ENCODE measurements at regions not wholly inside any gene's neighbourhood (a gene's known extent, or its start where the extent isn't known, plus 50 kb on each side); places are given as distances from the start of the nearest gene placed in this dataset.
A peak's percentile ranks its signal among the peaks of the same experiment; 100 is the strongest.
"Not testable (repeated sequence)": the region's sequence is repeated elsewhere in the genome, so short reads cannot be mapped to it uniquely, and the experiment has no call there.

DNA sequence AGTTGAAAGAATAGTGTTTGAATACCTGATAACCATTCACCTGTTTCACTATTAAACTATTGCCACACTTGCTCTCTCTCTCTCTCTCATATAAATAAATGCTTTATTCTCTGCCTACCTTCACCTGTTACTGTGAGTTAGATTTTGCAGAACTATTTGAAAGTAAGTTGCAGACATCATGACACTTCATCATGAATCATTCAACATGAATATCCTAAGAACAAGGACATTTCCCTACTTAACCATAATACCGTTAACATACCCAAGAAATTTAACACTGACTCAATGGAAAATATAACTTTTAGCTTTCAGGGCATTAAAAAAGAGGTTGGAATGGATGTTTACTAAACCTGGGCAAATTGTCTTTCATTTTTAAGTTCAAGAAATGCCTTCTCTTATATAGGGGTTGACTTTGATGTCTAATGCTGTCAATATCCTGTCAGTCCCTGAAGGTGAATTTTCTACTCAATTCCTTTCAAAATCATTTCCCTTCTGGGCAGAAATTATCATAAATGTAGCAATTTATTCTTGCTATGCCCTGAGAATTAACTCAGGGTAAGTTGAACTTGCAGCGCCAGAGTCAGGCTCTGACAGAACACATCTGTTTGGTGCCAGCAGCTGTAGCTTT is 582.6 kb upstream of the TLE4 start:
- no peak overlapping the region for H3K27ac ChIP-seq
- in situ Hi-C loops (cut with MboI; ENCODE audit: low pct_unique_long_range_greater_than_20kb in 2 of 9, low sequenced_read_pairs in 9 of 9, unreplicated experiment in 9 of 9) = no loop called here
- H3K4me1 ChIP-seq (replicated peaks in 1 of 2) = no peaks in the 10 kb centered on the region
- WGBS, 10 experiments = 56 to 100% (median 78%) methylated on average over 1 to 2 of the region's 2 CpGs; no CpG with 5 or more reads in 2 of the 10 experiments
- ATAC-seq (replicated peaks in 6 of 8) = no peak
- no peak overlapping the region for H3K4me3 ChIP-seq

DNA sequence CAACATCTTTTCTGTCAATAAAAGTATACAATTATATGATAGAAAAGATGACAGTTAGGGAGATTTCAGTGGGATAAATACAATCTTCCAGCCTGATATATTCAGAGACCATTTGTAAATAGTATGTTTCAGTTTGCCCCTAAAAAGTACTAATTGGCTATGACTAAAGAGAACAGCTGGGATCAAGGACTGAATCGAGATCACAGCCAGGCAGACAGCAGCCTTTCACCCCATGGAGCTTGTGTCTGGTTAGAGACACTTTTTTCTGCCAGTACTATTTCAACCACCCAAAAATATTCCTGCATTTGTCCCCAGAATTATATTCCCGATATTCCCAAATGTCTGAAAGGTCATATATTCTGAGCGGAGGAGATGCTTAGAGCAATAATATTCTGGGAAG is 577.3 kb upstream of the TLE4 start:
- 0 to 94% (median 67%) methylated on average over 1 to 3 of the region's 3 CpGs; no CpG with 5 or more reads in 1 of the 10 experiments for WGBS, 10 experiments
- ATAC-seq (replicated peaks in 6 of 8) = no peak
- in situ Hi-C loops (cut with MboI; ENCODE audit: low pct_unique_long_range_greater_than_20kb in 2 of 9, low sequenced_read_pairs in 9 of 9, unreplicated experiment in 9 of 9) = no loop called here
- Histone ChIP-seq H3K4me3 (no peak overlapping the region), H3K27ac (no peak overlapping the region), H3K4me1 (replicated peaks in 1 of 2) (no peaks in the 10 kb centered on the region)

DNA sequence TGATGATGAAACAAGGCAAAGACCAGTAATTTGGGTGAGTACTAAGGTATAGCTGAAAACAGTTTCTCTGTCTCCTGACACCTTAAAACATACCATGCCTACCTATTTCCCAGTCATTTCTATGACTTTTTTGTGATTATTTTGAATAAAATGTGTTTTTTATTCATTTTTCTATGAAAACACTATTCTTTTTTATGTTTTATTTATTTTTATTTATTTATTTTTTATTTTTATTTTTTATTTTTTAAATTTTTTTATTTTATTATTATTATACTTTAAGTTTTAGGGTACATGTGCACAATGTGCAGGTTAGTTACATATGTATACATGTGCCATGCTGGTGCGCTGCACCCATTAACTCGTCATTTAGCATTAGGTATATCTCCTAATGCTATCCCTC is 576.8 kb upstream of the TLE4 start:
- WGBS, 10 experiments = 76 to 100% (median 85%) methylated on average over 2 of the region's 2 CpGs; no CpG with 5 or more reads in 6 of the 10 experiments
- H3K27ac ChIP-seq; ATAC-seq (replicated peaks in 6 of 8); H3K4me3 ChIP-seq; in situ Hi-C loops (cut with MboI; ENCODE audit: low pct_unique_long_range_greater_than_20kb in 2 of 9, low sequenced_read_pairs in 9 of 9, unreplicated experiment in 9 of 9); H3K4me1 ChIP-seq (replicated peaks in 1 of 2): not testable (repeated sequence)

DNA sequence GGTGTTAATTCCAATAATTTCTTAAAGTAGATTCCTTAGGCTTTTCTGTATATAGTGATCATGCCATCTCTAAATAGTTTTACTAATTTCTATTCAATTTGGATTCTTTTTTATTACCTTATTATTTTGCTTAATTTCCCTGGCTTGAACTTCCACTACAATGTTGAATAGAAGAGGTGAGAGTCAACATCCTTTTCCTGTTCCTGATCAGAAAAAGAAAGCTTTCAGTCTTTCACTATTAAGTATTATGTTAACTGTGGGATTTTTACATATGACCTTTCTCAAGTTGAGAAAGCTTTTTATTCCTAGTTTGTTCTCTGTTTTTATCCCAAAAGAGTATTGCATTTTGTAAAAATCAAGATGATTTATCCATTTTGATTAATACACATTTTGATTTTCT is 574.5 kb upstream of the TLE4 start:
- in situ Hi-C loops (cut with MboI; ENCODE audit: low pct_unique_long_range_greater_than_20kb in 2 of 9, low sequenced_read_pairs in 9 of 9, unreplicated experiment in 9 of 9) = no loop called here
- no peaks in the 10 kb centered on the region for H3K4me1 ChIP-seq (replicated peaks in 1 of 2)
- H3K4me3 ChIP-seq = no peak overlapping the region
- ATAC-seq (replicated peaks in 6 of 8) = no peak
- H3K27ac ChIP-seq = no peak overlapping the region

DNA sequence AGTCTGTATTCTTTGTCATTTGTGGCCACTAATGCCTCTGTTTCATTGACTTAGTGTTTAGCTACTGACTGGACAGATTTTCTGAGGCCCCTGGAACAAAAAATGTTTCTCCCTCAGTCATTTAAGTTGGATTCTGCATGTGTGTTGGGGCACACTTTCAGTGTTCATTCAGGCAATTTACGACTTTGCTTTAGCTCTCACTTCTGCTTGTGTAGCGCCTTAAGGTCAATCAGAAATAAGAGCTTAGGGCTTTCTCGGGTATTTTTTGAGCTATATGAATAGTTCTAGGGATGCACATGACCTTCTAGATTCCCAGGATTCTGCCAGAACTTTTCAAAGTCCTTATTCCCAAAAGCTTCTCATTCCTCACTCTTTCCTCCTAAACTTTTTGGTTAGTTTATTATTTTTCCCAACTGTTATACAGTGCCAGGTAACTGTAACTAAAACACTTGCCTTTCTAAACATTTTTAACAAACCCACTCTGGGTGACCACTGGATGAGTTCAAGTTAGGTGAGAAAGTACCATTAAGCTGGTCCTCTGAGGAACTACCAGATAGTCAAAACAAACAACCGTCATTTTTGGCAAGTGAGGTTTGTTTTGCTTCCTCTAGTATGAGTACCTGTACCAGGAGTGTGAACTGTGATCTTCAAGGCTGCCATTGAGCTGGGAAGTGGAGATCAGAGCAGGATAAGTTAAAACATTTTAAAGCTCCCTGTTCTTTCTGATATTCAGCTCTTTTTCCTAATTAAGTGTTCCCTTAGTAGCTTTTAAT is 571.3 kb upstream of the TLE4 start:
- Histone ChIP-seq H3K4me1 (replicated peaks in 1 of 2) (no peaks in the 10 kb centered on the region), H3K27ac (no peak overlapping the region), H3K4me3 (no peak overlapping the region)
- in situ Hi-C loops (cut with MboI; ENCODE audit: low pct_unique_long_range_greater_than_20kb in 2 of 9, low sequenced_read_pairs in 9 of 9, unreplicated experiment in 9 of 9) = no loop called here
- ATAC-seq (replicated peaks in 6 of 8) = no peak
- WGBS, 10 experiments = 64 to 100% (median 82%) methylated on average over 2 to 4 of the region's 4 CpGs; no CpG with 5 or more reads in 1 of the 10 experiments

DNA sequence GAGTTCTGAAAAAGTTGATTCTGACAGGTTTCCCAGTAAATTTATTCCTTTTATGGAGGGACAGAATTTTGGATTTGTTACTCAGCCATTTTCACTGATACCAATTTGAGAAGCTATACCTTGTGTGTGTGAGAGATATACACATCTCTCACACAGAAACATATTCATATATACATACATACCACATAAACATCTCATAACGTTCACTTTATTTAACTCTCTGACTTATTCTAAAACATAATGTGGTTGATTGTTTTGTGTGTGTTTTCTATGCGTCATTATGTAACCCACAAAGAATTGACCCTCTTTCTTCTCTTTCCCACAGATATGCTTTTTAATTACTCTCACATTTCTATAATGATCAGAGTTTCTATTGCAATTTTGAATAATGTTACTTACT is 570.8 kb upstream of the TLE4 start:
- ATAC-seq (replicated peaks in 6 of 8) = no peak
- in situ Hi-C loops (cut with MboI; ENCODE audit: low pct_unique_long_range_greater_than_20kb in 2 of 9, low sequenced_read_pairs in 9 of 9, unreplicated experiment in 9 of 9) = no loop called here
- 0 to 100% (median 76%) methylated on average over 1 to 2 of the region's 2 CpGs; no CpG with 5 or more reads in 2 of the 10 experiments for WGBS, 10 experiments
- H3K4me3 ChIP-seq = no peak overlapping the region
- no peaks in the 10 kb centered on the region for H3K4me1 ChIP-seq (replicated peaks in 1 of 2)
- H3K27ac ChIP-seq = no peak overlapping the region

DNA sequence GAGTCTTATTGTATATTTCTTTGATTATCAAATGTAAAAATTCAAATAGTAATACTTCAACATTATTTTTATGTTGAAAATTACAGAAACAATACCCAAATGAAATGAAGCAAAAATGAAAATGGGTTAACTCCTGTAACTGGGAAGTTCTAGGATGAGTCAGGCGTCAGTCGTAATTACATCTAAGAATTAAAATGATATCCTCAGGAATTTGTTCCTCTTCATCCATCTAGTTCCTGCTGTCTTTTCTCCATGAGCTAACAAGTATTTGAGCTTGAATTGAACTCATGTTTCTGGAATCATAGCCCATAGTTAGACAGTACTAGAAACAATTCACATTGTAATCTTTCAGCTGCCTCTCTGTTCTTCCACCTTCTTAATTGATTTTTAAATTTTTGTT is 568.3 kb upstream of the TLE4 start:
- Histone ChIP-seq H3K4me3 (no peak overlapping the region), H3K27ac (no peak overlapping the region), H3K4me1 (replicated peaks in 1 of 2) (peaks cover 0 to 5% of the 10 kb centered on the region in 2 donors)
- ATAC-seq (replicated peaks in 6 of 8) = no peak
- in situ Hi-C loops (cut with MboI; ENCODE audit: low pct_unique_long_range_greater_than_20kb in 2 of 9, low sequenced_read_pairs in 9 of 9, unreplicated experiment in 9 of 9) = no loop called here
- WGBS, 10 experiments = 8 to 100% (median 96%) methylated on average over 2 of the region's 2 CpGs

DNA sequence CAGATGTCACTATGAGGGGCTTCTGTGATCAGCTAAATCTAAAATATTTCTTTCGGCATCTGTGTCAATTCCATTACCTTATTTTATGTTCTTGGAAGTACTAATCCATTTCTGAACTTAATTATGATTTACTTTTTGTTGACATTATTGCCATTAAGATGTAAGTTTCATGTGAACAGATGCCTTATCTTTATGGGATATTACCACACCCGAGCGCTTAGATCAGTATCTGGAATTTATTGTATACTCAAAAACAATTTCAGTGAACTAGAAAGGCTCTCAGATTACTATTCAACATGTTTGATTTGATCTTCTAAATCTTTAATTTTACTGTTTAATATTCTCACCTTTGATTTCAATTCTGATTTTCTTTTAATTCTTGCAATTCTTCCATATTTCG is 567.7 kb upstream of the TLE4 start:
- H3K27ac ChIP-seq = no peak overlapping the region

DNA sequence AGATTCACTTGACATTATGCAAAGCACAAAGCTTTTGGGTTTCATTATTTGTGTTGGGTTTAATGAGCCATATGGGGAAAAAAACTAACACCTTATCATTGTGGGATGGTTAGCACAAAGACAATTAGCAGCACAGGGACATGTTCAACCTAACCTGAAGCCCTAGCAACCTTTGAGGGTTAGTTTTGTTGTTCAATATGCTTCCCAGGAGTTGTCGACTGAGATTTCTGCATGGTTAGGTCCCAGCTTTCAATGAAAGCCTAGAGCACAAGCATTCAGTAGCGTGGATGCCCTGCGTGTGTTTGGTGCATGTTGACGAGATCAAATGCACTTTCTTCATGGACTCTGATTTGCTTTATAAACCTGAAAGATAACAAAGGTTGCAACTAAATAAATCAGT is 565.2 kb upstream of the TLE4 start:
- Histone ChIP-seq H3K4me3 (no peak overlapping the region), H3K4me1 (replicated peaks in 1 of 2) (peaks cover 0 to 5% of the 10 kb centered on the region in 2 donors), H3K27ac (no peak overlapping the region)
- in situ Hi-C loops (cut with MboI; ENCODE audit: low pct_unique_long_range_greater_than_20kb in 2 of 9, low sequenced_read_pairs in 9 of 9, unreplicated experiment in 9 of 9) = no loop called here
- WGBS, 10 experiments = 41 to 94% (median 79%) methylated on average over 2 to 4 of the region's 4 CpGs; no CpG with 5 or more reads in 4 of the 10 experiments
- peak in 3 of 8 experiments; percentile 26 to 51 (median 41) for ATAC-seq (replicated peaks in 6 of 8)

More for the DNA sequence above, 567.7 kb upstream of the TLE4 start:
- ATAC-seq (replicated peaks in 6 of 8) = no peak
- Histone ChIP-seq H3K4me1 (replicated peaks in 1 of 2) (peaks cover 0 to 5% of the 10 kb centered on the region in 2 donors), H3K4me3 (no peak overlapping the region)
- in situ Hi-C loops (cut with MboI; ENCODE audit: low pct_unique_long_range_greater_than_20kb in 2 of 9, low sequenced_read_pairs in 9 of 9, unreplicated experiment in 9 of 9) = no loop called here
- WGBS, 10 experiments = 82 to 100% (median 94%) methylated on average over 3 to 4 of the region's 4 CpGs; no CpG with 5 or more reads in 1 of the 10 experiments

DNA sequence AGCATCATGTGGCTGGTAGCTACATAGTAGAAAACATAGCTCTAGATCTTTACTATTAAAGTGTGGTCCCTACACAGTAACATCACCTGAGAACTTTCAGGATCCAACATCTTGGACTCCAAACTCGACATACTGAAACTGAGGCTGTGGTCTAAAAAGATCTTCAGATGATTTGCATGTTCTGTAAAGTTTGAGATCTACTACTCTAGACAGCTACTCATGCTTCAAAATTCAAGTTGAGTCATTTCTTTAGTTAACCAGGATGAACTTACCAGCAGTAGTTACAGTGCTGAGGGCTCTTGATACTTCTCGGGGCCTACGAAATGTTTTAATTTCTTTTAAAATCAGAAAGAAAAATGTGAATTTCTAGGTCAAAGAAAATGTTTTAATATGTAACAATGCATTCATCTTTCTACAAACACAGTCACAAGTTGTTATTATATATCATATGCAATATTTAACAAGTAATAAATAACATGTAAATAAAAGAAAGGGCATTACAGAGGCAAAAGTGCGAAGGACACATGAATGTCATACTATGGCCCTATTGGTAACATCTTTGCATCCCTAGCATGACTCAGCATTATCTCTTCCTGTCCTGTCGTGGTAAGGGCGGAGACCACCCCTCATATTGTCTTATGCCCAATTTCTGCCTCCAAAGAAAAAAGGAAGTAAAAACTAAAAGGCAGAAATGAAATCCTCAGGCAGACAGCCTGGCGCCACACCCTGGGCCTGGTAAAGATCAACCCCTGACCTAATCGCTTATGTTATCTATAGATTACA is 563.9 kb upstream of the TLE4 start:
- no peak overlapping the region for H3K4me3 ChIP-seq
- 74 to 98% (median 93%) methylated on average over 4 to 8 of the region's 8 CpGs for WGBS, 10 experiments
- H3K4me1 ChIP-seq (replicated peaks in 1 of 2) = peaks cover 0 to 5% of the 10 kb centered on the region in 2 donors
- H3K27ac ChIP-seq = no peak overlapping the region
- ATAC-seq (replicated peaks in 6 of 8) = no peak
- in situ Hi-C loops (cut with MboI; ENCODE audit: low pct_unique_long_range_greater_than_20kb in 2 of 9, low sequenced_read_pairs in 9 of 9, unreplicated experiment in 9 of 9) = no loop called here

DNA sequence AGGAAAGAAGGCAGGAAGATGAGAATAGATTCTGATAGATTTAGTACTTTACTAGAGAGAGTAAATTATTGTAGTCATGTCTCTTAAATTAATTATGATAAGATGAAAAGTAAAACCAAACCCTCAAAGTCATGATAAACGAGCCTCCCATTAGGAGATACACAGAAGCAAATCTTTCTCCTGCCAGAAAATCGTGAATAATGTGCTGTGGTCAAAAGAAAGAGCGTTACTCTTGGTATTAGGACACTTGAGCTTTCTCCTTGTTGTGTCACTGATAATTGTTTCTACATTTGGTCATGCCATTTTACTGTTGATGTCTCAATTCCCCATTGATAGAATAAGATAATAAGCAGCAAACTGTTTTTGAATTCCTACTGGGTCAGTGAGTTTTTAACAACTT is 562.8 kb upstream of the TLE4 start:
- in situ Hi-C loops (cut with MboI; ENCODE audit: low pct_unique_long_range_greater_than_20kb in 2 of 9, low sequenced_read_pairs in 9 of 9, unreplicated experiment in 9 of 9) = no loop called here
- no peak overlapping the region for H3K27ac ChIP-seq
- no peak for ATAC-seq (replicated peaks in 6 of 8)
- peaks cover 0 to 5% of the 10 kb centered on the region in 2 donors for H3K4me1 ChIP-seq (replicated peaks in 1 of 2)
- WGBS, 10 experiments = 22 to 100% (median 82%) methylated on average over 1 to 3 of the region's 3 CpGs
- no peak overlapping the region for H3K4me3 ChIP-seq

DNA sequence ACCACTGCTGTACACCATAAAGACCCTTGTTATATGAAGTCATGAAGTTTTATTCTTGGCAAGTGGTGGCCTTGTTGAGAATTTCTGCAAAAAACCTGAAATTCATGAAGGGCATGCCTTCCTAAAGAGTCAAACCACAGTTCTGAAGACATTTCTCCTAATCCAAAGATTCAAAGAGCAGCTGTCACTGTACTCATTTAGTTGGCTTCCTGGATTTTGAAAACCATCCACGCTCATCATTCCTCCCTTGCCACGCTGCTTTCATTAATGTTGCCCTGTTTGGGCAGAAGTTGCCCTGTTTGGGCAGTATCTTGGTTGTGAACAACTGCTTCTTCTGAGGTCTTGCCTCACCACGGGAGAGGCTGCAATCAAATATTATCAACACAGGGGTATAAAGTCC is 560.3 kb upstream of the TLE4 start:
- no peak overlapping the region for H3K4me3 ChIP-seq
- no peak for ATAC-seq (replicated peaks in 6 of 8)
- 40 to 100% (median 82%) methylated on average over 1 to 3 of the region's 3 CpGs; no CpG with 5 or more reads in 2 of the 10 experiments for WGBS, 10 experiments
- in situ Hi-C loops (cut with MboI; ENCODE audit: low pct_unique_long_range_greater_than_20kb in 2 of 9, low sequenced_read_pairs in 9 of 9, unreplicated experiment in 9 of 9) = no loop called here
- no peak overlapping the region for H3K27ac ChIP-seq
- peaks cover 0 to 4% of the 10 kb centered on the region in 2 donors for H3K4me1 ChIP-seq (replicated peaks in 1 of 2)

DNA sequence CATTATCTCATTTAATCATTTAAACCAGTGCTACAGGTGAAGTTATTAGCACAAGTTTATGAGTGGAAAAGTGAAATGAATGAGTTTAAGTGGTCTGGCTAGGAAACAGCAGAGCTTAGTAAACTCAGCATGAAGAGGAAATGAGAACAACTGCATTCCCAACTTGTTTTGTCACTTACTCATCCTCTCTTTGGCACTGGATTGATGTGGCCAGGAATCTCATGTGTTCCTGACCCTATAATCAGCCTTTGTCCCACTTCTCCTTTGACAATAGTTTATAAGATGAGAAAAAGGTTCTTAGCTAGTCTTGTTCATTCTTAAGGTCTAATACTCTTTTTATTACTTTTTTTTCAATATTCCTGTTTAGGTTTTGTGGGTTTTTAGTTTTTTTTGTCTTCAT is 559.2 kb upstream of the TLE4 start:
- in situ Hi-C loops (cut with MboI; ENCODE audit: low pct_unique_long_range_greater_than_20kb in 2 of 9, low sequenced_read_pairs in 9 of 9, unreplicated experiment in 9 of 9) = no loop called here
- no peak overlapping the region for H3K4me3 ChIP-seq
- H3K27ac ChIP-seq = no peak overlapping the region
- no peak for ATAC-seq (replicated peaks in 6 of 8)
- H3K4me1 ChIP-seq (replicated peaks in 1 of 2) = no peaks in the 10 kb centered on the region
